Common myeloid progenitor, CD34-positive (primary cell): ENCODE measurements at regions not wholly inside any gene's neighbourhood (a gene's known extent, or its start where the extent isn't known, plus 50 kb on each side); places are given as distances from the start of the nearest gene placed in this dataset.

ENCODE experiments used
- CTCF ChIA-PET: fragments of 350-600 bp; sonication (Branson Sonifier 250); formaldehyde crosslinking; loops from one replicate; lab custom pipeline; 2021; ENCODE audit warnings: antibody characterized with exemption; lab: Charles Lee
- POLR2A ChIA-PET: fragments of 350-600 bp; sonication (Branson Sonifier 250); formaldehyde crosslinking; loops from one replicate; lab custom pipeline; 2021; ENCODE audit warnings: antibody characterized with exemption; lab: Charles Lee
- DNase-seq, 3 donors: peaks; one replicate each; pipeline versions ENCODE4 v3.0.0 to v3.0.0-alpha.2; 2013
- H3K27ac ChIP-seq, 2 experiments: 1 replicate in 1 of 2; 2 replicates in 1 of 2; pipeline ENCODE4 v1.7.0; 2013; ENCODE audit warnings: inconsistent platforms in 2 of 2, low read length in 2 of 2, mild to moderate bottlenecking in 2 of 2, low read depth in 1 of 2, moderate library complexity in 1 of 2; ENCODE audit not compliant: severe bottlenecking in 2 of 2, insufficient read depth in 1 of 2, poor library complexity in 1 of 2
- H3K27me3 ChIP-seq, 5 experiments: replicated peaks in 2 of 5; 1 replicate in 3 of 5; 2 replicates in 2 of 5; pipeline versions ENCODE4 v1.6.1 to v1.7.0; 2013; ENCODE audit warnings: low read length in 4 of 5, mild to moderate bottlenecking in 2 of 5, moderate library complexity in 2 of 5, inconsistent platforms in 1 of 5; ENCODE audit not compliant: insufficient read depth in 5 of 5, control insufficient read depth in 4 of 5
- H3K36me3 ChIP-seq, 4 experiments: 1 replicate in 2 of 4; 2 replicates in 2 of 4; pipeline versions ENCODE4 v1.6.1 to v1.7.0; 2013; ENCODE audit warnings: low read length in 3 of 4, control low read depth in 1 of 4, mild to moderate bottlenecking in 1 of 4; ENCODE audit not compliant: control insufficient read depth in 4 of 4, insufficient read depth in 4 of 4
- H3K4me1 ChIP-seq, 4 experiments: 1 replicate in 3 of 4; 2 replicates in 1 of 4; pipeline versions ENCODE4 v1.6.1 to v1.7.1; 2013; ENCODE audit warnings: low read length in 3 of 4, mild to moderate bottlenecking in 3 of 4, control low read depth in 1 of 4, inconsistent platforms in 1 of 4, moderate library complexity in 1 of 4; ENCODE audit not compliant: control insufficient read depth in 4 of 4, insufficient read depth in 4 of 4; ENCODE audit errors: control extremely low read depth in 1 of 4
- H3K4me3 ChIP-seq, 7 experiments: 1 replicate in 4 of 7; 2 replicates in 3 of 7; pipeline versions ENCODE4 v1.5.1 to v1.7.0; 2013; ENCODE audit warnings: mild to moderate bottlenecking in 7 of 7, low read length in 6 of 7, moderate library complexity in 6 of 7, inconsistent platforms in 2 of 7, low read depth in 2 of 7, control low read depth in 1 of 7; ENCODE audit not compliant: insufficient read depth in 4 of 7, control insufficient read depth in 1 of 7; ENCODE audit errors: extremely low read depth in 1 of 7
- H3K9me3 ChIP-seq, 5 experiments: 1 replicate in 4 of 5; 2 replicates in 1 of 5; pipeline versions ENCODE4 v1.6.1 to v1.7.1; 2013; ENCODE audit warnings: low read length in 4 of 5, mild to moderate bottlenecking in 2 of 5, inconsistent platforms in 1 of 5, low read depth in 1 of 5, moderate library complexity in 1 of 5; ENCODE audit not compliant: control insufficient read depth in 4 of 5, insufficient read depth in 2 of 5; ENCODE audit errors: control extremely low read depth in 1 of 5
- WGBS: methylation state at CpG from one replicate; pipeline ENCODE4 v1.1.5; 2013; ENCODE audit not compliant: insufficient coverage; 5-methylcytosine and 5-hydroxymethylcytosine counted together

DNA sequence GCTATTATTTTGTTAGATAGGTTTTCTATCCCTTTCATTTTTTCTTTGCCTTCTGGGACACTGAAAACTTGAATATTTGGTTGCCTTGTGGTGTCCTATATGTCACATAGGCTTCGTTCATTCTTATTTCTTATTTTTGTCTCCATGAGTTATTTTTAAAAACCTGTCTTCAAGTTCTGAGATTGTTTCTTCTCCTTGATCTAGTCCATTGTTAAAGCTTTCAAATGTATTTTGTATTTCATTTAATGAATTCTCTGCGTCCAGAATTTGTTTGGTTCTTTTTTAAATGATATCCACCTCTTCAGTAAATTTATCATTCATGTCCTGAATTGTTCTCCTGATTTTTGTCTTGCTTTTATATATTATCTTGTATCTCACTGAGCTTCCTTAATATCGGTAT is 243.2 kb upstream of the BMP2 start:
- DNase-seq, result no peak
- H3K27ac ChIP-seq, result no peak overlapping the region
- H3K9me3 ChIP-seq, result peaks cover 0 to 8% (median 4%) of the 10 kb centered on the region in 5 experiments
- no peaks in the 10 kb centered on the region for H3K4me1 ChIP-seq
- ChIA-PET CTCF (no interaction called here), POLR2A (no interaction called here)
- 100% methylated on average over 1 of the region's 3 CpGs for WGBS
- H3K27me3 ChIP-seq, result no peaks in the 10 kb centered on the region
- H3K36me3 ChIP-seq, result no peaks in the 10 kb centered on the region
- H3K4me3 ChIP-seq, result no peak overlapping the region

DNA sequence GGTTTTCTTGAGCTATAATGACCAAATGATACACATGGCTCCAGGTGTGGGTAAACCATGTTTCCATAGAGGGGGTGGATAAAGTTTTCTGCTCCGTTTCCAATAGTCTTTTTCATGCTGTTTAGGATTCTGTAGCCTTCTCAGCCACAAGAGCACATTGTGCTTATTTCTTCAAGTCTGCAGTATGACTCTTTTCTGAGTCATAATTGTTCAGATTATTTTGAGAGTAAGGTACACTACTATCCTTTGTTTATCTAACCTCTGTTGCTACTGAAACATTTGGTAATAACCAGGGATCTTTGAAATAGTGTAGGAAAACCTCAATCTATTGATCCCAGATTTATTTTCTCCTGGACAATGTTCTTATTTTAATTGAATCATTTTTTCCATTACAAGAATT is 247.9 kb upstream of the BMP2 start:
- H3K27ac ChIP-seq, result no peak overlapping the region
- ChIA-PET CTCF (no interaction called here), POLR2A (no interaction called here)
- peaks cover 0 to 3% (median 0%) of the 10 kb centered on the region in 5 experiments for H3K9me3 ChIP-seq
- H3K36me3 ChIP-seq, result no peaks in the 10 kb centered on the region
- WGBS, result 90% methylated on average over 1 of the region's 1 CpG
- no peak for DNase-seq
- H3K27me3 ChIP-seq, result no peaks in the 10 kb centered on the region
- H3K4me3 ChIP-seq, result no peak overlapping the region
- no peaks in the 10 kb centered on the region for H3K4me1 ChIP-seq

DNA sequence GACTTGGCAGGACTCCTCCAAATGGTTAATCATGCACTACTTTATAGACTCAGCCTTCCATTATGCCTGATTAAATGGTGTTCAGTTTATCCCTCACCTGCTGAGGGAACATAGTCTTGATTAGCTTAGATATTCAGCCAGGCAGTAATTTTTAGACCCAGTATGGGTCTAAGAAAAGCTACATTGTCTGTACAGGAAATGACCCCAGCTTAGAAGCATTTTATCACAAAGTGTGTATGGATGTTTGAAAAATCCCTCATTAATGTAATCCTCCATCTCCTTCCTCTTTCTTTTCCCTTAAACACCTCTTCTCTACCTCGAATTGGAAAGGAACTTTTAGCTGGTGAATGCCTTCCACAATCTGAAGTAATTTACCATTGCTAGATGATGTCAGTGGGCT is 252.2 kb upstream of the BMP2 start:
- no peak for DNase-seq
- H3K36me3 ChIP-seq, result no peaks in the 10 kb centered on the region
- H3K4me1 ChIP-seq, result no peaks in the 10 kb centered on the region
- H3K27ac ChIP-seq, result no peak overlapping the region
- POLR2A ChIA-PET, result no interaction called here
- H3K4me3 ChIP-seq, result no peak overlapping the region
- no peaks in the 10 kb centered on the region for H3K27me3 ChIP-seq
- CTCF ChIA-PET, result no interaction called here
- no peaks in the 10 kb centered on the region for H3K9me3 ChIP-seq
- WGBS, result no CpG with 5 or more reads among the region's 1 CpG

DNA sequence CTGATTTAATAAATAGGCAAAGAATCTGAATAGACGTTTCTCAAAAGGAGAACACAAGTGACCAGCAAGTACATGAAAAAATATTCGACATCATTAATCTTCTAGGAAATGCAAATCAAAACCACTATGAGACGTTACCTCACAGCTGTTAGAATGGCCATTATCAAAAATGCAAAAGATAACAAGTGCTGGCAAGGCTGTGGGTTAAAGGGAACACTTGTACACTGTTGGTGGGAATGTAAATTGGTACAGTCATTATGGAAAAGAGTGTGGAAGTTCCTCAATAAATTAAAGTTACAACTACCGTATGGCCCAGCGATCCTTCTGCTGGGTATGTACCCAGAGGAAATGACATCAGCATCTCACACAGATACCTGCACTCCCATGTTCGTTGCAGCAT is 253.9 kb upstream of the BMP2 start:
- DNase-seq, result no peak
- no peaks in the 10 kb centered on the region for H3K27me3 ChIP-seq
- CTCF ChIA-PET, result no interaction called here
- POLR2A ChIA-PET, result no interaction called here
- H3K4me3 ChIP-seq, result no peak overlapping the region
- WGBS, result 85% methylated on average over 2 of the region's 6 CpGs
- no peaks in the 10 kb centered on the region for H3K36me3 ChIP-seq
- no peak overlapping the region for H3K27ac ChIP-seq
- no peaks in the 10 kb centered on the region for H3K4me1 ChIP-seq
- no peaks in the 10 kb centered on the region for H3K9me3 ChIP-seq

DNA sequence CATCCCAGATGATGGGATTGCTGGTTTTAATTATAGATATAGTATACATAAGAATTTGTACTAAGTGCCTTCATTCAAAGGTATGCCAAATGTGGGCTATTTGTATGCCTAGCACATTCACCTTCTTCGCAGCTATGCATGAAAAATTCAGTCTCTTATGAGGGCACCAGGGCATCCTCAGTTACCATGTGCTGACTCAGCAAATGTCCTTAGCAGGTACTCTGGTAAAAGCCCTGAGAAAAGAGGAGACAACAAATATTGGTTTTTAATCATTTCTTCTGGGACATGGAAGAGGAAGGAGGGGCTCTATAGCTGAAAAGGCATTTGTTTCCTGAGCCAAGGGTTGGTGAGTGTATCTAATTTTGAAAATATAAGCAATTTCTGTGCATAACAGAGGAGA is 258.1 kb upstream of the BMP2 start:
- H3K27ac ChIP-seq, result no peak overlapping the region
- WGBS, result 100% methylated on average over 1 of the region's 1 CpG
- ChIA-PET CTCF (no interaction called here), POLR2A (no interaction called here)
- no peaks in the 10 kb centered on the region for H3K9me3 ChIP-seq
- no peaks in the 10 kb centered on the region for H3K27me3 ChIP-seq
- H3K4me3 ChIP-seq, result no peak overlapping the region
- H3K36me3 ChIP-seq, result no peaks in the 10 kb centered on the region
- H3K4me1 ChIP-seq, result no peaks in the 10 kb centered on the region
- no peak for DNase-seq

DNA sequence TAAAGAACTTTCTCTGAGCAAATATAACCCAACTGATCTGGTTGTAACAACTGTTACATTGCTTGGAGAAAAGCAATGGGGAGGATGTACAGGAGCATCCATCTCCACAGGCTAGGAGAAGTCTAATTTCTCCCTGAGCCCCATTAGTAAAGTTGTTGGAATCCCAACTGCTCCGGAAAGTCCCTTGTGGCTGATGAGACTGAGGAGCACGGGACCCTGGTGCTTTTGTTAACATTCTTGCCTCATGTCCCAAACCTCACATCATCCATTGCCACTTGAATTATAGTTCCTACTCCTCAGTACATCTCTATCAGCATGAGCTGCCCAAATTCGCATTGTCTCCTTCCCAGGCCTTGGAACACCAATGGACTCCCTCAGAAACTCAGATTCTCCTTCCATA is 260.6 kb upstream of the BMP2 start:
- no peaks in the 10 kb centered on the region for H3K36me3 ChIP-seq
- H3K27ac ChIP-seq, result no peak overlapping the region
- POLR2A ChIA-PET, result no interaction called here
- no peaks in the 10 kb centered on the region for H3K27me3 ChIP-seq
- CTCF ChIA-PET, result no interaction called here
- WGBS, result 61% methylated on average over 3 of the region's 3 CpGs
- DNase-seq, result no peak
- H3K9me3 ChIP-seq, result no peaks in the 10 kb centered on the region
- H3K4me1 ChIP-seq, result no peaks in the 10 kb centered on the region
- H3K4me3 ChIP-seq, result no peak overlapping the region

DNA sequence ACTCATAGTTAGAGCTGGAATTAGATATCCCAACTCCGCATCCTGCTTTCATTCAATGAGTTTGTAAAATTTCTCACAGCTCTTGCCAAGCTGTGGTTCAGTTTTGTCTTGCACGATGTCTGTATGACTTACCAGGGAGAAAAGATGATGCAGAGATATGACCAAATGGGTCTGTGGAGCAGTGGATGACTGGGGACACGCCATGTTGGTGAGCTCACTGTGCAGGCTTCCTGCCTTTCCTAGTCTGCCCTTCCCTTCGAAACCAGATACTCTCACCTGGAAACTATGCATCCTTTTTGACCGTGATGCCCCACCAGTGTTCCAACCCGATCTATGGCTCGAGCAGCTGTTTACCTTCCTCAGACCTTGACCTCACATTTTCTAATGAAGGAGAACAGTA is 262.7 kb upstream of the BMP2 start:
- Histone ChIP-seq H3K27me3 (no peaks in the 10 kb centered on the region), H3K4me1 (no peaks in the 10 kb centered on the region), H3K27ac (no peak overlapping the region), H3K36me3 (no peaks in the 10 kb centered on the region), H3K9me3 (no peaks in the 10 kb centered on the region), H3K4me3 (no peak overlapping the region)
- POLR2A ChIA-PET, result interaction anchor here (0.6 kb wide), 1 partner anchor 42 kb away, joined by 3 read pairs; no protein-coding TSS in a partner anchor
- CTCF ChIA-PET, result no interaction called here
- no peak for DNase-seq
- WGBS, result 100% methylated on average over 2 of the region's 7 CpGs
